H1 (cell line): ENCODE measurements at regions not wholly inside any gene's neighbourhood (a gene's known extent, or its start where the extent isn't known, plus 50 kb on each side); places are given as distances from the start of the nearest gene placed in this dataset.

Source experiments
- CTCF ChIA-PET: fragments of 300-600 bp; sonication (Branson Sonifier 250); formaldehyde crosslinking; loops from one replicate; lab custom pipeline; 2021; ENCODE audit not compliant: partially characterized antibody; lab: Charles Lee
- POLR2A ChIA-PET: fragments of 300-600 bp; sonication (Branson Sonifier 250); formaldehyde crosslinking; loops from one replicate; lab custom pipeline; 2021; ENCODE audit warnings: inconsistent platforms; ENCODE audit not compliant: partially characterized antibody; lab: Charles Lee
- DNase-seq, 2 experiments: peaks; one replicate each; pipeline versions ENCODE4 v3.0.0 to v3.0.0-alpha.2; 2010 to 2022; ENCODE audit warnings: low spot score in 2 of 2, low read depth in 1 of 2, mixed read lengths in 1 of 2
- FAIRE-seq: peaks from 2 replicates; lab custom pipeline; 2011; peaks lifted over from hg19 to GRCh38; lab: Jason Lieb, UNC
- H2AFZ ChIP-seq: 2 replicates; pipeline ENCODE4 v1.8.1; 2012; ENCODE audit warnings: low read length, inconsistent platforms
- H2AK5ac ChIP-seq: 2 replicates; pipeline ENCODE4 v1.6.1; 2013; ENCODE audit warnings: low read depth, low read length
- H2BK120ac ChIP-seq: replicated peaks from 2 replicates; pipeline ENCODE3; 2013; ENCODE audit warnings: low read depth, low read length, inconsistent platforms
- H2BK12ac ChIP-seq: 2 replicates; pipeline ENCODE4 v1.6.1; 2013; ENCODE audit warnings: low read depth, low read length
- H2BK15ac ChIP-seq: 2 replicates; pipeline ENCODE4 v1.6.1; 2013; ENCODE audit warnings: low read length
- H2BK20ac ChIP-seq: 2 replicates; pipeline ENCODE4 v1.6.1; 2013; ENCODE audit warnings: low read length
- H2BK5ac ChIP-seq: 2 replicates; pipeline ENCODE4 v1.6.1; 2013; ENCODE audit warnings: low read depth, low read length
- H3K14ac ChIP-seq: 2 replicates; pipeline ENCODE4 v1.6.1; 2013; ENCODE audit warnings: inconsistent platforms; ENCODE audit not compliant: insufficient read length
- H3K18ac ChIP-seq: 2 replicates; pipeline ENCODE4 v1.6.1; 2013; ENCODE audit warnings: low read length; ENCODE audit errors: extremely low read depth
- H3K23ac ChIP-seq: 2 replicates; pipeline ENCODE4 v1.6.1; 2013; ENCODE audit warnings: inconsistent platforms; ENCODE audit not compliant: insufficient read length
- H3K23me2 ChIP-seq: 2 replicates; pipeline ENCODE4 v1.6.1; 2013; ENCODE audit warnings: low read depth, low read length
- H3K27ac ChIP-seq: 2 replicates; pipeline ENCODE4 v1.6.1; 2011; ENCODE audit warnings: low read depth, low read length, inconsistent platforms
- H3K27me3 ChIP-seq, 4 experiments: replicated peaks in 1 of 4; 1 replicate in 1 of 4; 2 replicates in 3 of 4; pipeline versions ENCODE4 v1.6.1 to v1.8.1; 2011 to 2013; ENCODE audit warnings: low read length in 3 of 4, mild to moderate bottlenecking in 3 of 4, inconsistent platforms in 2 of 4, mixed read lengths in 2 of 4, moderate library complexity in 1 of 4; ENCODE audit not compliant: control insufficient read depth in 3 of 4, insufficient read depth in 3 of 4; ENCODE audit errors: extremely low read depth in 1 of 4
- H3K36me3 ChIP-seq, 4 experiments: 2 replicates each; pipeline versions ENCODE4 v1.6.1 to v1.8.1; 2011 to 2013; ENCODE audit warnings: mild to moderate bottlenecking in 4 of 4, low read length in 3 of 4, moderate library complexity in 2 of 4, control low read depth in 1 of 4, inconsistent platforms in 1 of 4; ENCODE audit not compliant: insufficient read depth in 4 of 4, control insufficient read depth in 2 of 4
- H3K4ac ChIP-seq: replicated peaks from 2 replicates; pipeline ENCODE3; 2013; ENCODE audit warnings: low read length, low read depth, mixed read lengths, inconsistent platforms; ENCODE audit not compliant: insufficient read length
- H3K4me1 ChIP-seq, 4 experiments: replicated peaks in 1 of 4; 1 replicate in 1 of 4; 2 replicates in 3 of 4; pipeline versions ENCODE4 v1.6.1 to v1.8.1; 2011 to 2013; ENCODE audit warnings: low read length in 3 of 4, inconsistent platforms in 2 of 4, mixed read lengths in 1 of 4; ENCODE audit not compliant: insufficient read depth in 4 of 4, control insufficient read depth in 3 of 4
- H3K4me2 ChIP-seq, 2 experiments: 2 replicates each; pipeline versions ENCODE4 v1.6.1 to v1.8.1; 2011 to 2013; ENCODE audit warnings: low read depth in 2 of 2, low read length in 2 of 2, control low read depth in 1 of 2, inconsistent platforms in 1 of 2, mild to moderate bottlenecking in 1 of 2; ENCODE audit not compliant: insufficient read depth in 1 of 2
- H3K4me3 ChIP-seq, 4 experiments: fragments of 200-600, 300-600 bp in 1 of 4; sonication (generic), shearing (Covaris generic), sonication (Bioruptor Twin) in 1 of 4; 2 replicates each; pipeline versions ENCODE4 v1.5.1 to v1.8.1; 2011 to 2016; ENCODE audit warnings: low read length in 4 of 4, low read depth in 3 of 4, control low read depth in 2 of 4, inconsistent platforms in 2 of 4, mild to moderate bottlenecking in 2 of 4, mixed read lengths in 1 of 4, moderate library complexity in 1 of 4; ENCODE audit not compliant: insufficient read depth in 2 of 4; ENCODE audit errors: extremely low read depth in 1 of 4
- H3K56ac ChIP-seq: replicated peaks from 2 replicates; pipeline ENCODE3; 2013; ENCODE audit warnings: low read depth, mild to moderate bottlenecking, mixed read lengths, low read length, inconsistent platforms; ENCODE audit not compliant: insufficient read length
- H3K79me1 ChIP-seq: 2 replicates; pipeline ENCODE4 v1.6.1; 2013; ENCODE audit warnings: low read depth, low read length, control low read depth
- H3K79me2 ChIP-seq, 2 experiments: 2 replicates each; pipeline versions ENCODE4 v1.6.1 to v1.8.1; 2012 to 2013; ENCODE audit warnings: low read length in 2 of 2, mild to moderate bottlenecking in 2 of 2, inconsistent platforms in 1 of 2; ENCODE audit not compliant: insufficient read depth in 2 of 2, control insufficient read depth in 1 of 2
- H3K9ac ChIP-seq, 4 experiments: replicated peaks in 1 of 4; 1 replicate in 1 of 4; 2 replicates in 3 of 4; pipeline versions ENCODE4 v1.6.1 to v1.8.1; 2011 to 2013; ENCODE audit warnings: low read depth in 3 of 4, low read length in 3 of 4, control low read depth in 2 of 4, mild to moderate bottlenecking in 2 of 4, moderate library complexity in 2 of 4, inconsistent platforms in 1 of 4; ENCODE audit errors: extremely low read depth in 1 of 4
- H3K9me3 ChIP-seq, 2 experiments: 2 replicates each; pipeline versions ENCODE4 v1.6.1 to v1.8.1; 2012 to 2013; ENCODE audit warnings: mild to moderate bottlenecking in 2 of 2, moderate library complexity in 2 of 2, control low read depth in 1 of 2, inconsistent platforms in 1 of 2, low read depth in 1 of 2, low read length in 1 of 2, mixed read lengths in 1 of 2; ENCODE audit not compliant: insufficient read depth in 2 of 2
- H4K20me1 ChIP-seq, 2 experiments: replicated peaks in 1 of 2; 2 replicates each; pipeline versions ENCODE3 to v1.8.1; 2011 to 2013; ENCODE audit warnings: inconsistent platforms in 2 of 2, low read length in 2 of 2, mild to moderate bottlenecking in 1 of 2; ENCODE audit not compliant: insufficient read depth in 2 of 2, control insufficient read depth in 1 of 2
- H4K5ac ChIP-seq: 2 replicates; pipeline ENCODE4 v1.6.1; 2013; ENCODE audit warnings: low read length, low read depth, mixed read lengths, inconsistent platforms; ENCODE audit not compliant: insufficient read length
- H4K8ac ChIP-seq: 2 replicates; pipeline ENCODE4 v1.8.0; 2013; ENCODE audit warnings: mild to moderate bottlenecking, moderate library complexity, low read length, inconsistent platforms; ENCODE audit not compliant: insufficient read depth; ENCODE audit errors: extremely low read depth
- H4K91ac ChIP-seq: replicated peaks from 2 replicates; pipeline ENCODE3; 2013; ENCODE audit warnings: low read length, mixed read lengths, inconsistent platforms; ENCODE audit not compliant: insufficient read length
- BACH1 ChIP-seq: IDR thresholded peaks from 2 replicates; pipeline ENCODE4 v1.6.1; 2012; ENCODE audit warnings: low read length, improper control_type of control experiment
- GABPA ChIP-seq: IDR thresholded peaks from 2 replicates; pipeline ENCODE4 v1.6.1; 2011; ENCODE audit warnings: mild to moderate bottlenecking, low read length, moderate library complexity, borderline replicate concordance; ENCODE audit not compliant: insufficient read depth
- WGBS, 2 experiments: shearing (Covaris generic) in 1 of 2; methylation state at CpG; one replicate each; pipeline versions ENCODE4 v1.1.6 to v1.1.7; 2013 to 2015; ENCODE audit warnings: low lambda C conversion rate in 2 of 2, mixed read lengths in 2 of 2, inconsistent platforms in 1 of 2, low coverage in 1 of 2, missing lambda C conversion rate in 1 of 2; ENCODE audit not compliant: insufficient replicate concordance in 2 of 2, insufficient coverage in 1 of 2, insufficient read length in 1 of 2; ENCODE audit errors: extremely low coverage in 1 of 2, missing lambda C conversion rate in 1 of 2; 5-methylcytosine and 5-hydroxymethylcytosine counted together
- TF ChIP-seq, protein P1 (sequence below): IDR thresholded peaks from 2 replicates; pipeline ENCODE4 v1.6.1; 2011; ENCODE audit warnings: low read length, improper control_type of control experiment

DNA sequence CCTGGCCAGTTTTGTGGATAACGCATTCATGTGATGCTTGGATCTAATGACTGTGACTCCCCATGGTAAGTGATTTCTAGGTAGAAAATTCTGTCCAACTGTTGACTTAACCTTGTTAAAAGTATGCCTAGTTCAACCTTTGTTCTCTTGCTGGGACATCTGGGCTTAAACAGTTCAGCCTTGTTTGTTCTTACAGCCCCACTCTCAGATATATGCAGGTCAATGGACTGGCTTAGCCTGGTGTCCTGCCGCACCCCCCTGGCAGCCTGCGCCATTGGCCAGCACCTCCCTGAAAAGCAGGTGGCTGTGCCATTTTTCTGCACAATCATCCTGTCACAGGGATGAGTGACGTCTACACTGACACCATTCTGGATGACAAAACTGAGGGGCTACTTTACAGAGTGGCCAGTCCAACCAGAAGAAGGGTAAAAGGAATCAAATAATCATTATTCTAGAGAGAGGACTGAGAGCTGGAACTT is 244.7 kb upstream of the ONECUT1 start:
- H2BK12ac ChIP-seq, result no peak overlapping the region
- FAIRE-seq, result no peak
- WGBS, 2 experiments, result 96% methylated on average over 4 of the region's 4 CpGs; no CpG with 5 or more reads in 1 of the 2 experiments
- TF ChIP-seq, protein P1, sequence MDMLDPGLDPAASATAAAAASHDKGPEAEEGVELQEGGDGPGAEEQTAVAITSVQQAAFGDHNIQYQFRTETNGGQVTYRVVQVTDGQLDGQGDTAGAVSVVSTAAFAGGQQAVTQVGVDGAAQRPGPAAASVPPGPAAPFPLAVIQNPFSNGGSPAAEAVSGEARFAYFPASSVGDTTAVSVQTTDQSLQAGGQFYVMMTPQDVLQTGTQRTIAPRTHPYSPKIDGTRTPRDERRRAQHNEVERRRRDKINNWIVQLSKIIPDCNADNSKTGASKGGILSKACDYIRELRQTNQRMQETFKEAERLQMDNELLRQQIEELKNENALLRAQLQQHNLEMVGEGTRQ, result no peak
- TF ChIP-seq GABPA, result no peak
- TF ChIP-seq BACH1, result no peak

More for the DNA sequence above, 244.7 kb upstream of the ONECUT1 start:
- Histone ChIP-seq H3K4ac (no peak overlapping the region), H2AK5ac (no peak overlapping the region), H4K91ac (no peak overlapping the region), H3K36me3 (no peaks in the 10 kb centered on the region), H3K23me2 (no peaks in the 10 kb centered on the region), H3K79me1 (no peaks in the 10 kb centered on the region), H2BK120ac (no peak overlapping the region), H4K5ac (no peak overlapping the region), H3K79me2 (no peaks in the 10 kb centered on the region), H3K27me3 (no peaks in the 10 kb centered on the region), H4K20me1 (no peaks in the 10 kb centered on the region), H3K4me1 (no peaks in the 10 kb centered on the region), H3K14ac (no peak overlapping the region), H3K4me3 (no peak overlapping the region), H3K56ac (no peak overlapping the region), H2BK5ac (no peak overlapping the region), H3K23ac (no peak overlapping the region), H3K4me2 (no peak overlapping the region), H2AFZ (no peak overlapping the region), H3K9ac (no peak overlapping the region), H2BK20ac (no peak overlapping the region), H2BK15ac (no peak overlapping the region), H4K8ac (no peak overlapping the region), H3K27ac (no peak overlapping the region), H3K9me3 (no peaks in the 10 kb centered on the region), H3K18ac (no peak overlapping the region)
- ChIA-PET POLR2A (no interaction called here), CTCF (no interaction called here)
- DNase-seq, result no peak
